GM20431 (cell line): ENCODE measurements at regions not wholly inside any gene's neighbourhood (a gene's known extent, or its start where the extent isn't known, plus 50 kb on each side); places are given as distances from the start of the nearest gene placed in this dataset.

Experiments used
- in situ Hi-C: fragments of 300-500 bp; cut with MseI, MboI; formaldehyde crosslinking; loops from one replicate; pipeline ENCODE4 v1.15.0; 2020; ENCODE audit warnings: low sequenced_read_pairs; ENCODE audit not compliant: unreplicated experiment

DNA sequence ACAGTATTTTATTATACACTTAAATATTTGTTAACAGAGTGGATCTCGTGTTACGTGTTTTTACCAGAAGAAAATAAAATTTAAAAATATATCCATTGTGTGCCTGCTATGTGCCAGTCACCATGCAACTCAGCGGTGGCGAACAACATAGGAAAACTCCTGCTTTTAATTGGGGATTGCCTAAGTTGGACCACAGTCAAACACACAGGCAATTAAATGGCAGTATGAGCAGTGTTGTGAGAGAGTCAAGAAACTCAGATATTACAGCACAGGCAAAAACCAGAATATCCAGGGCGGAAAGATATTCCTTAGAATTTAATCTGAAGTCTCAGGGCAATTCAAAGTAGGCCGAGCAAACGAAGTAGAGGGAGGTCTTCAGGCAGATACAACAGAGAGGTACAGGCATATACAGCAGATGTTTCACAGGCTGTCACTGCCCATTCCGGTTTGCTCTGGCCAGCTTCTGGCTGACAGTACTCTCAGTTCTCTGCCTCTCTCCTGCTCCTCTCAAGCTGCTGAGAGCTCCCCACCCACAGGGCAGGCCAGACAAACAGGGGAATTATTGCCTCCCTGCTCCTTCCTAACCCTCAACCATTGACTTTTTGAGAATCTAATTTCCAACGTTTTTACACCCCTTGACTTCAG, 540.2 kb upstream of the TMEM132C start:
- in situ Hi-C loops, result no loop called here

DNA sequence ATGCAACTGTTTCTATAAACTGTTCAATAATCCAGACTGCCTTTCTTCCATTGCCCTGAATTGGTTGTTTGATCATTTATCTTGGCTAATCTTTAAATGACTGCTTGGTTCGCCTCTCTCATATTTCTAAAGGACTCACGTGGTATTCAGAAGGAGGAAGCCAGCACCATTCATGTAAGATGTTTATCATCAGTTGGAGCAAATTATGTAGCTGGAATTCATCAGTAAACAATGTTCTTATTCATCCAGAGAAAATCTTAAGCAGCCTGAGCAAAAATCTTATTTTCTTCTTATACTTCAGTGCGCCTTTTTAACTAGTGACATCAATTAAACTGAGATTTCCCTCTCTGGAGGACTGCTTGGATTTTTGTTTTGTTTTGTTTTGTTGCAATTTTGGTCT, 538.7 kb upstream of the TMEM132C start:
- in situ Hi-C loops, result no loop called here

DNA sequence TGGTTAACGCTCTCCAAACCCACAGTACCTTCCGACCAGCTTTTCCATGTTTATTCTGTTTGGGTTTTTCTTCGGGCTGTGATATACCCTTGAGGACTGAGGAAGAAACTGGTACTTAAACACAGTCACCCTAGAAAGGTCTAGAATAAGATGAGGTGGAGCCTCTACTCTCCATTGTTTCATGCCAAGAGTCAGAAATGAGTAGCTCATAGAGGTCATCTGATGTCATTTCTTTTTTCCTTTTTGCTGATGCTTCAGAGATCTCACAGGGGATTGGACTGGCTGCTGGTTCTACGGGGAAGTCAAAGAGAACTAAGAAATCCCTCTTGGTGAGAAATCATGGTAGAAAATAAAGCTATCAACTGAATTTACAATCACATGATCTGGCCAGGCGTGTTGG, 538.2 kb upstream of the TMEM132C start:
- in situ Hi-C loops, result no loop called here

DNA sequence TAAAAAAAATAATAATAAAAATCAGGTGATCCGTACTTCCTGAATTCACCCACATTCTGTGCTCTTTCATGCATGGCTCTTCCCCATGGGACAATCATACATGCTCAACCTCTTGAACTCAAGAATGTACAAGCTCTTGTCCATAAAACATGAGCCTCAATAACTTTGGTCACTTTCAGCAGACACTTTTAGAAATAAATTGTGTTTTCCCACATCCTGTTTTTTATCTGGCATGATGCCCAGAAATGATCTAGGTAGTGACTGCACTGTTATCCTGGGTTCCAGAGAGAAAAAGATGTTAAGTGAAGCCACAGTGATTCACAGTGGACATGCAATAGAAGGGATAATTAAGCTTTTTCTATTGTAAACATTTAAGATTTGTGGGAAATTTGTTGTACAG, 537.6 kb upstream of the TMEM132C start:
- in situ Hi-C loops, result no loop called here

DNA sequence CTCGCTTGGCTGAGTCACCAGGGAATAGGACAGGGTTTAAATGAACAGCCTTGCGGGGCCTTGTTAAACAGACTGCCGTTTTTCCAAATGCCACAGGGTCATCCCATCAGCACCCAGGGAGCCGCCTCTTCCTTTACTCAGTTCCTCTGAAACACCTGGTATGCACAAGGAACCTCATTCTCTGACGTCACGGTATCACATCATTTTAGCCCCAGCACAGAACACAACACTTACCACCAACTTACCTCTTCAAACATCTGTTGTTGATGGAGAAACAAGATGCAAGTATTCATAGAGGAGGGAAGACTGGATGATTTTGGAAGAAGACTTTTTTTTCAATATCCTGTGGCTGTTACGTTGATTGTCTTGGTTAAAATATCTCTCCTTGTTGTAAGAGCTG, 535.3 kb upstream of the TMEM132C start:
- in situ Hi-C loops, result no loop called here

DNA sequence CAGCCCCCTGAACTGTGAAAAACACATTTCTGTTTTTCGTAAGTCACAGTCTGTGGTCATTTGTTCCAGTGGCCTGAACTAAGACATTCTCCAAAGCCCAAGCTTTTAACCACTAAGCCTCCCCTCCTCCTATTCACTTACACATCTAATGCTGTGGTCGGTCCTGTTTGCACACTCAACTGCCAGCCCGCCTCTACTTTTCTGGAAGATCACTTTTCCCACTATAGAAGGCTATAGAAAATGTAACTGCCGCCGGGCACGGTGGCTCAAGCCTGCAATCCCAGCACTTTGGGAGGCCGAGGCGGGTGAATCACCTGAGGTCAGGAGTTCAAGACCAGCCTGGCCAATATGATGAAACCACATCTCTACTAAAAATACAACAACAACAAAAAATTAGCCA, 524.7 kb upstream of the TMEM132C start:
- in situ Hi-C loops, result no loop called here

DNA sequence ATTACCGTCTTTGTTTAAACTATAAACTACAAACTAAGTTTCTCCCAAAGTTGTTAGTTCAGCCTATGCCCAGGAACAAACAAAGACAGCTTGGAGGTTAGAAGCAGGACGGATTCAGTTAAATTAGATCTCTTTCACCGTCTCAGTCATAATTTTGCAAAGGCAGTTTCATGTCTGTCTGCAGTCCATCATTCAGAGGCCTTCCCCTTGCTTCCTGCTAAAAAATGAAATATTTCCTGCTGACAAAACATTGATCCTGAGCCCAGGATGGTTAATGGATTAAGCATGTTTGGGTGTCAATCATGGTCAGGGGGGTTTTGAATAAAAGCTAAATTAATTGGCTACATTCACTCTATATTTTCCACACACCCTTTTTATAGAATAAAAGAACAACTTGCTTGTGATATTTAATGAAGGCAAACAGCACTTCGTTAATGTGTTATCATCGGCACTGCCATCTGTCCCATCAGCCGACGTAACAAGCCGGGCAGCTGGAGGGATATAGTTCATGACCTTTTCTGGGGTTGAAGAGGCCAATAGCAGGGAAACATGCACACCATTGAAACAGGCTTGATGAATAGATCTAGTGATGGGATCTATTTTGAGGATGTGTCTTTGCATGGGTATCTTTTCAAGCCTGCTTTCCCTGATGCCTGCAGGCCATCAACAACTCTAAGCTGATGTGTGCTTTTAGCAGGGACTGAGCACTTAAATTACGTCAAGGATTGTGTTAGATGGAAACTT, 521.3 kb upstream of the TMEM132C start:
- in situ Hi-C loops, result no loop called here

DNA sequence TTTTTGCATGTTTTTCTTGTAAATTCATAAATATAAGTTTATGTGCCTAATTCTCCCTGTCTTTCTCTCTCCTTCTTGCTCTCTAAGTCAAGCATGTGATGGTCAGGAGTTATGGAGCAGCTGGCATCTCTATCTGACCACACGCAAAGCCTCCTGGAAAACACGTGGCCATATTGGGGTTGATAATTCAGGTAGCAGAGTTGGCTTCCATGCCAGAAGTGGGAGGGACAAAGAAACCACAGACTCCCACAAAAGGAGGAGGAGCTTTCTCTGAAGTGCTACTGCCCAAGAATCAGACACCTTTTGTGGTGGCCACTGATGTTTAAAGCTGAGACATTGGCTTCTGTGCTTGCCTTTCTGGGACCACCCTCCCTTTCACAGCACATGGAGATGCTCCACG, 517.6 kb upstream of the TMEM132C start:
- in situ Hi-C loops, result no loop called here

DNA sequence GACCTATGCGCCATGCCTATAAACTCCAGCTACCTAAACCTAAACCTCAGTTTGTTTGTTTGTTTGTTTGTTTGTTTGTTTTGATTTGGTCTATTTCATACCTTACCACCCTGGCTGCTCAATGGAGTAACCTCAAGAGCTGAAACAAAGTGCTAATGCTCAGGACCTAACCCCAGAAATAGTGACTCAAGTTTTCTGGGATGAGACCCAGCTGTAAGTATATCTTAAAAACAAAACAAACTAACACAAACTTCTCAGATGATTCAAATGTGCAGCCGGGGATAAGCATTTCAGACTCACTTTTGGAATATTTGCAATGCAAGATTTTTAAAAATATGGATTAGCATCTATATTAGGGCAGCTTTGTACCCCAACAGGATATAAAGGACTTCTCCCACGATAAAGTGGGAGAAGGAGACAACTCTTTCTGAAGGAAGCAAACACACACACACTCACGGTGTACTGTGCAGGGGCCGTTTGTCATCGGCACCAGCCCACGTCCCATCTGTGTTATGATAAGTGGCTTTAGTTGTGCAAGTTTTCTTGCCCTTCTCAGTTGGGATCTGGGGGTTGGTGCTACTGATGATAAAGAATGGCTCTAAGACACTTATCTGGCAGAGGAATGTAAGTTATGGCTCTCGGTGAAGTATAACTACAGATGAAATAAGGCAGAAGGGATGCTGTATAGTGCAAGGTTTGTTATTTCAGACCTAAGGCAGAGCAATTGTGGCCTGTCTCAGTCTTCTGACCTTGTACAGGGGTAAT, 516.7 kb upstream of the TMEM132C start:
- in situ Hi-C loops, result no loop called here

DNA sequence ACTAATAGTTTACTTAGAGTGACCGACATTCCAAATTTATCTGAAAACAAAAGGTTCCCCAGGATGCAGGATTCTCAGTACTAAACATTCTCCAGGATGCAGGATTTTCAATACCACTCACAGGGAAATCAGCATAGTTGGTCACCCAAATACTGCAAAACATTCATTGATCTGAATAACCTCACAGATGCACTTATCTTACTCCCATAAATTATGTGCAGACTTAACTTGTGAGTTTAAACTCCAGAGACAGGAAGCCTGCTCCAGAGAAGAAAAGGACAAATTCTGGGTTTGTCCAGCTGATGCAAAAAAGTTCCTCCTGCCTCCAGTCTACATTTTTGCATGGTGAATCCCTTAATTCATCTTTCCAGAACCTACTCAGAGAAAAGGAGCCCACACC, 514.2 kb upstream of the TMEM132C start:
- in situ Hi-C loops, result no loop called here

DNA sequence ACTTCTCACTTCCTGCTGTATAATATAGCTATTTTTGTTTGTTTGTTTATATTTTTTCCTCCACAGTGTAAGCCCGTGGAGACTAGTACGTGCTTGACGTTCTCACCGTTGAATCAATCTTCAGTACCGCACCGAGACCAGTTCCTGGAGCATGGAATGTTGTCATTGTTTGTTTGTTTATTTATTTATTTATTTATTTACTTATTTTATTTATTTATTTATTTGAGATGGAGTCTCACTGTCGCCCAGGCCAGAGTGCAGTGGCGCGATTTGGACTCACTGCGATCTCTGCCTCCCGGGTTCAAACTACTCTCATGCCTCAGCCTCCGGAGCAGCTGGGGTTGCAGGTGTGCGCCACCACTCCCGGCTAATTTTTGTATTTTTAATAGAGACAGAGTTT, 506.6 kb upstream of the TMEM132C start:
- in situ Hi-C loops, result no loop called here

DNA sequence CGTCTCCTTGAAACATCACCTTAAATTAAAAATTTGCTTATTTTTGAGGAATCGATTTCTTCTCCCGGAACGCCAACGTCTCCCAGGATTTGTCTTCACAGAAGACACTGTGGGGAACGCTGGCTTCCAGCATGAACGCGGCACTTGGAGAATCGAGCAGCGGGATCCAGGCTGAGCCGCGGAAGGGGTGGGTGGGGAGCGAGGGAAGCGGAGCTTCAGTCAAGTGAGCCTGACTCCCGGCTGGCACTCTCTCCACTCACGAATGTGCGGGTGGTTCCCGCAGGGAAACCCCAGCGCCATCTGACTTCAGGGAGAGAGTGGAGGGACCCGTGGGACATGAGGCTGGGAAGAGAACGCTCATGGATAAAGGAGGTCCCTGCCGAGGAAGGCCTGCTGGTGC, 506.0 kb upstream of the TMEM132C start:
- in situ Hi-C loops, result no loop called here

DNA sequence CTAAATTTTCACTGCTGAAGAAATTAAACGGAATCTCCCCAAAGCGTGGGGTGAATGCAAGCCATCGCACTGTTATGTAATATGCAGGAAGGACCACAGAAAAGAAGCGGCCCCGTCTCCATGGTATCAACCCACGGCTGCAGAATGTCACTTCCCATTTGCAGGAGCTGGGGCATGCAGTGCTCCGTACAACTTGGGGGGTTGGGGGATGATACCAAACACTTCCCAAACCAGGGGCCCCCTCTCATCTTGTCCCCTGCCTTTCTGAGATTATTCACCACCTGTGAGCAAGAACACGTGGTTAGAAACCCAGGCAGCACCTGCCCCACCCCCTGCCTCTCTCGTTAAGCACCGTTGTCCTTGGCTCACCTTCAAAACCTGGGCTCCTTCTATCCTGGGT, 505.1 kb upstream of the TMEM132C start:
- in situ Hi-C loops, result no loop called here

DNA sequence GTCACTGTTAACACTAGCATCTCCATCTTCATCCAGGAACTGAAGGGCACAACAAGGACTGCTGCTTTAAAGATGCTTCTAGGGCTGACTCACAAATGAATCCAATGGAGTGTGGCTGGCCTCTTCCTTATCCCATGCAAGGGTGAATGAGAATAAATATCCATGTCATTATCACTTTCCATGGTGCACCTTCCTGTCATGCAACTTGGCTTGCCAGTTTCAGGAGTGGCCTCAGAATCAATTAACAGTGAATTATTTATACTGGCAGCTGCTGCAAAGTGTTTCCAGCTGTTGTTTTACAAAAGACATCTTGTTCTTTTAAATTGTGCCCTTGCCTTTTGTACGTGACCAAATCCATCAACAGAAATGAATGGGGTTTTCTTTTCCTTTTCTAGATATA, 499.3 kb upstream of the TMEM132C start:
- in situ Hi-C loops, result no loop called here

DNA sequence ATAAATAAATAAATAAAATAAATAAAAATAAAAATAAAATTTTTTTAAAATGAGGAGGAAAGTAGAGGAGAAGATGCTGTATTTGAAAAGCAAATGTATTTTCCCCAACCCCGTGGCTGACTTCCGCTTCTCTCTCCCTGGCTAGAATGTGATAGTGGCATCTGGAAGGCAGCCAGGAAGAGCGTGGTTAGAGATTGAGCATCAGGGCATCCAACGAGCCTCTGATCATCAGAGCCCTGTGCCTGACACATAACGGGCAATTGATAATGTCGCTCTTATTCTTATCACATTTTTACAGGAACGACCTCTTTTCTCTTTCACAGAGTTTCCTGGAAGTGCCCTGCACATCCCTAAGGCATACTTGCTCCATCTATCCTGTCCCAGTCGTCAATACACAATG, 496.9 kb upstream of the TMEM132C start:
- in situ Hi-C loops, result no loop called here

DNA sequence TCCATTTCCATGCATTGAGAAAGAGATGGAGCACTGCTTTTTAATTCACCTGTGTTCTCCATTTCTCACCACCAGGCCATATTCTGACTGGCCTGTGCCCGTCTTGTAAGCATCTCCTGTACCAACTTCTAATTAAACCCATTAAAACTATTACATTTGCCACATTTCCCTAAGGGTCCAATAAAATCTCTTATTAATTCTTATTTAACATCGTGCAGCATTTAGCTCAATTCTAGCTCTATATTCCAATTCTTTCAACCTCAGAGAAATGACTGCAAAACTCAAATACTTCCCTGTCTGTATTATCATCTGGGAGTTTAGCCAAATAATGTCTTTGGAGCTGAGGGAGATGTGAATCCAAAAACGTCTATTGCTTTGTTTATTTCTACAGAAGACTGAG, 495.4 kb upstream of the TMEM132C start:
- in situ Hi-C loops, result no loop called here

DNA sequence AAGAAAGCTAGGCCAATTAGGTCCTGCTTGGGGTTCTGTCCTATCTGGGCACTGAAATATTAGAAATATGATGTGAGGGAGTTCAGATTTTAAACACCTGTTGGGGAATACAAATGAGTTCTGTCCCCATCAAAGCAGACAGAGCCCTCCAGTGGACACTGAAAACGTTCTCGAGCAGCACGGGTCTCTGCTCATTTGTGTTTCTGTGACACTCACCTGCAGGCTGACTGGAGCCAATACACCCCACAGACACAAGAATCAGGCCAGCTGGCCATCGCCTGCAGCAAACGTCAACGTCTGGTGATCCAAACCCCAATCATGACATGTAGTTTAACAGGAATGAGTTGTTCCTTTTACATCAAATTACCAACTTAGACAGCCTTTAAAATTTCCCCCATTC, 493.4 kb upstream of the TMEM132C start:
- in situ Hi-C loops, result no loop called here

DNA sequence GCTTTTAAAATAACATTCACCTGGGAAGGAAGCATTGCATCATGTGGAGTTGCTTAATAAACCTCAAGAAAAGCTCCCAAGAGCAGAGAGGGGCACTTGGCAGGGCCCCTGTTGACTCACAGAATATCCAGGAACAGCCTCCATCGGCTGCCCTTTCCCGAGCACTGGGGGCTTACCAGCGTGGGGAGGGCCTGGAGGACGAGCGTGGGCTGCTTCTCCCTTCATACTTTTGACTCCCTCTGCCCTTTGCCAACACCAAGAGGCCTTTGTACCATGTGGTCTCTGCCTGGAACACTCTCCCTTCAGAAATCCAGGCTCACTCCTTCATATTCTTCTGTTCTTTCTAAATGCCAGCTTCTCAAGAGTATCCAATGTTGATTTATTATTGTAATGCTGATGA, 492.1 kb upstream of the TMEM132C start:
- in situ Hi-C loops, result no loop called here

DNA sequence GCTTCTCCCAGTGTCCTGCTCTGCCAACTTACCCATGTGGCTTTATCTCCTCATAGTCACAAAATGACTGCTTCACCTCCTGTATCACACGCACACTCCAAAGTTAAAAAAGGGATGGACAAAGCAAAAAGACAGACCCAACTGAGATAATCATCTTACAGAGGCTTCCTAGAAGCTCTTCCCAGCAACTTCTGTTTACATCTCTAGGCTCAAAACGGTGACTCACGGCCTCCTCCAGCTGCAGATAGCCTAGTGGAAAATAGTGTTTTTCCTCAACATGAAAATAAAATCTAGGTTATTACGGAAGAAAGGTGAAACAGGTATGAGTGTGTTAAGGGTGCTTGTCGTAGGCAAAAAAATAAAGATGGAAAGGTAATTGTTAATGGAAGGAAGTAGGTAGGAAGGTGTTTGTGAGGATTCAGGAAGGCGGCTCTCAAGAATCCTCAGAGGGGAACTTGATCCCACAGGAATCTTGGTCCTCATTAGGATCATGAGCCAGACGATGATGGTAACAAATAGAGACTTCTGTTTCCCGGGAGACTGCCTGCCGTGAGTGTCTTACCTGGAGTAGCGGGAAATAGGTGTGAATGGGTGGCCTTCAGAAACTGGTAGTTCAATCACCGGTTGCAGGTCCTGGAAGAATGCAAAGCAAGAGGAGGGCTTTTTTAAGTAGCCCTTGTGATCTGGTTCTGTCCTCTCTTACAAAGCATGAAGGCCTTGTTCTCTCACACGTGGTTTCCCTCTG, 487.5 kb upstream of the TMEM132C start:
- in situ Hi-C loops, result no loop called here

DNA sequence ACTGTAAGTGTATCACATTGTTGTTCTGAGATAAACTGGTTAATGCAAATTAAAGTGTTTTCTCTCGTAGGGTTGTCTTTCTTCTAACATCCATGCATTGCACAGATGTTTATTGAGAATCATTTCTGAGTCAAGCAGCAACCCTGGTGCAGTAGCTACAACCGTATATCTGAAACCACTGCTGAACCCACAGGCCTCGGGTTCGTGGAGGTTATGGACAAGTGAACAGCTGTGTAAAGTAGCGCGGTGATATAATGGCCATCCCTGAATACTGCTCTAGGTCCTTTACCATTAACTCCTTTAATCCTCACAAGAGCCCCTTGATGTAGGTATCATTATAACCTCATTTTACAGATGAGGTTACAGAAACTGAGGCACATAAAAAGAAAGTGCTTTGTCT, 486.1 kb upstream of the TMEM132C start:
- in situ Hi-C loops, result no loop called here

DNA sequence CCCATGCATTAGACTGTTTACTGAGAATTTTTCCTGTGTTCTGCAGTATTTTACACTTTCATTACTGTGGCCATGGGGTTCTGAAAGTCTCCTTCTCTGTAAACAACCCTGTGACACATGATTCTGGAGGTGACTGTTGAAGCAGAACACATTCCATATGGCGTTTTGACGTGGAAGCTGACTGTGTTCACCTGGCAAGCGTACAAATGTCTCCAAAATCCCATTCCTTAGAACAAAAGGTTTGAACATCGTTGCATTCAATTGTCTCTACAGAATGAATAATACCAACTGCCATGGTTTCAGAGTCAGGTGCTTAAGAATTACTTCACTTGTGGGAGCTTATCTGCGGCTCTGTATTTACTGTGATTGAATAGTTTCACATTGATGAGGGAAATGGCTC, 485.6 kb upstream of the TMEM132C start:
- in situ Hi-C loops, result no loop called here
